H1 (cell line): ENCODE measurements at regions not wholly inside any gene's neighbourhood (a gene's known extent, or its start where the extent isn't known, plus 50 kb on each side); places are given as distances from the start of the nearest gene placed in this dataset.

Experiments
- FOSL1 ChIP-seq: IDR thresholded peaks from 2 replicates; pipeline ENCODE4 v1.6.1; 2011; ENCODE audit warnings: mild to moderate bottlenecking, low read depth, low read length, moderate library complexity; ENCODE audit not compliant: insufficient read depth
- GTF2F1 ChIP-seq: IDR thresholded peaks from 2 replicates; pipeline ENCODE4 v1.6.1; 2012; ENCODE audit warnings: low read depth, low read length, improper control_type of control experiment, borderline replicate concordance

GRCh38 chr3:153906366-153906765 lies 214.8 kb upstream of the ARHGEF26 start (continued):
- TF ChIP-seq GTF2F1: no peak
- TF ChIP-seq FOSL1: no peak
- TF ChIP-seq, all 59 proteins: peak for 0
